NCI-H1048 (cell line): ENCODE measurements at regions not wholly inside any gene's neighbourhood (a gene's known extent, or its start where the extent isn't known, plus 50 kb on each side); places are given as distances from the start of the nearest gene placed in this dataset.

ENCODE experiments used
- DNase-seq: peaks from one replicate; lab custom pipeline; 2025; lab: John Stamatoyannopoulos, UW

DNA sequence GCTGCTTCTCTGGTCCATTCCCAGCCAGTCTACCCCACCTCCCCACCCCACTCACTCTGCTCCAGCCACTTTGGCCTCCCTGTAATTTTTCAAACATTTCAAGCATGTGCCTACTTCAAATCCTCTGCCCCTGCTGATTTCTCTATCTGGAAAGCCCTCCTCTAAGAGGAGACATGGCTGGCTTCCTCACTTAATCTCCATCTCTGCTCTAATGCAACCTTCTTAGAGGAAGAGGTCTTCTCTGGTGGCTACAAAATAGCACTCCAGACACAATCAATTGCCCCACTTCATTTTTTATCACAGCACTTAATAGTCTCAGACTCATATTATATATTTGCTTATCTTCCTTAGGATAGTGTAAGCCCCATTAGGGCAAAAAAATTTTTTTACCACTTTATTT lies 161.1 kb upstream of the SLC39A10 start:
- DNase-seq = no peak

DNA sequence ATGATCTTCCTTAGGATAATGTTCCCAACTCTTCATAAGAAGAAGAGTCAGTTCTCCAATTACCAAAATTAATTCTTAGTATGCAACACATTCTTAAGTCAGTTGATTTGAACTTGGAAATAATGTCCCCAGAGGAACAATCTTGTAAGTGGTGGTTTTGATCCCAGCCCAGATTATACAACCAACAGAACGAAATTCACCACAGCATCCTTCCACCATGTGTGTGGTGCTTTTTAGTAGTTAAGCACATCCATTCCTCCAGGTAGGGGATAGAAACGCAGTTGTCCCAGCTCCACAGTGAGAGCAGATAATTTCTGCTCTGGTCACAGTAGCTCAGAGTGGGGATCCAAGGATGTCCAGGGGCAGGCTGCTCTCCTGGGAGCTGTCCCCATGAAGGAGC lies 161.7 kb upstream of the SLC39A10 start:
- DNase-seq = no peak

DNA sequence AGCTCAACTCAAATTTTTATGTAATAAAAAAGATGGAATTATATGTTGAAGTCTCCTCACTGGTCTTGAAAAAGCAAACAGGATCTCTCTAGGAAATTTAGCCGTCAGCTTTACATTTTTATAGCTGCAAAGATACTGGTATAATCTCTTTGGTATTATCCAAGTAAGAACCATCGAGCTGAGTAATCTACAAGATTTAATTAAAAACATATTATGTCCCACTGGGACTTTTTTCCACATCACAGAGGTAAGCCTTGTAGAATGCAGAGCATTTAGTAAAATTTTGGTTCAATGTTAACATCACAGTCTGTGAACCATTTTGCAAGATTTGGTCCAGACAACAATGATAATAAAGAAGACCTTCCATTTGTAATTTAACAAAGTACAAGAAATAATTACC lies 162.6 kb upstream of the SLC39A10 start:
- no peak for DNase-seq

DNA sequence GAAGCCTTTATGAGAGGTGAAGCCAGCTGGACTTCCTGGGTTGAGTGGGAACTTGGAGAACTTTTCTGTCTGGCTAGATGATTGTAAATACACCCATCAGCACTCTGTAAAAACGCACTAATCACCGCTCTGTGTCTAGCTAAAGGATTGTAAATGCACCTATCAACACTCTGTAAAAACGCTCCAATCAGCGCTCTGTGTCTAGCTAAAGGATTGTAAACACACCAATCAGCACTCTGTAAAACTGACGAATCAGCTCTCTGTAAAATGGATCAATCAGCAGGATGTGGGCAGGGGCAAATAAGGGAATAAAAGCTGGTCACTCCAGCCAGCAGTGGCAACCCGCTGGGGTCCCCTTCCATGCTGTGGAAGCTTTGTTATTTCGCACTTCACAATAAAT lies 163.6 kb upstream of the SLC39A10 start:
- DNase-seq = no peak

DNA sequence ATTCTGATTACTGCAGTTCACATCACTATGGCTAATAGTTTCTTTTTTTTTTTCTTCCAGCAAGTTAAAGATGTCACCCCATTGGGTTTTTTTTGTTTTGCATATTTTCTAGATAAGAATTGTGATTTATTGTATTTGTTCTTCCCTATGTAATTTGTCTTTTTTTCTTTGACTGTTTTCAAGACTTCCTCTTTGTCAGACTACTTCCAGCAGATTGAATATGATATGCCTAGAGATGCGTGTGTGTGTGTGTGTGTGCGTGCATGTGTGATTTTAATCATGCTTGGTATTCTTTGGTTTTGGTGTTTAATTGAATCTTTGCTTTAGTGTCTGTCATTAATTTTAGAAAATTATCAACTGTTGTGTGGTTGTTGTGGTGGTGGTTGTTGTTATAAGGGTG lies 166.7 kb upstream of the SLC39A10 start:
- no peak for DNase-seq

DNA sequence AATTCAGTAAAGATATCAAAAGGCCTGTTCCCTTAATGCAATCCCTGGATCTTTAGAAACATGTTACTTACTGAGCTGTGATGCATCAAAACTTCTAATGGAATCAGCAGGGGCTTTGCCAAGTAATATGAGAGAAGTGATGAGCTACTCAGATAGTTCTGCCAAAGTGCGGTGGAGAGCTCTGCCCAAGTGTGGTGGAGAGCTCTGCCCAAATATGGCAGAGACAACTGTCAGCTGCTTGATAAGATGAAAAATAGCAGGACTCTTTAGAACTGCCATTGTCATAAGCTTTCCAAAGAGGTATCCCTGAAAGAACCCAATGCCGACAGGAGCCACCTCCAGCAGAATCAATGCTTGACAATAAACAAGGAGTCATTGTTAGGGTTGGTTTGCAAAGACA lies 167.9 kb upstream of the SLC39A10 start:
- no peak for DNase-seq

DNA sequence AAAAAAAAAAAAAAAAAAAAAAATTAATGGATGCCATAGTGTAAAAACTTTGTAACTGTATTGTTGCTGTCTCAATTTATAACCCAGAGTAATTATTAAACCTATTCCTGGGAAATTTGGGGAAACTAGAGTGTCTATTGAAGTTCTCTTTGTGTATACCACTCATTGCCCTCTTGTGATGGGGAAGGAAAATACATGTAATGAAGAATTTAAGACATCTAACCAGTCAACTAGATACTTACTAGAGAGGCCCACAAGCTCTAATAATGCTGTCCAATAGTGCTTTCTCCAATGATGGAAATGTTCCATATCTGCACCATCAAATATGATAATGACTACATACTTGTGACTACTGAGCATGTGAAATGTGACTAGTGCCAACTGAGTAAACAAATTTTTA lies 168.5 kb upstream of the SLC39A10 start:
- DNase-seq = no peak

DNA sequence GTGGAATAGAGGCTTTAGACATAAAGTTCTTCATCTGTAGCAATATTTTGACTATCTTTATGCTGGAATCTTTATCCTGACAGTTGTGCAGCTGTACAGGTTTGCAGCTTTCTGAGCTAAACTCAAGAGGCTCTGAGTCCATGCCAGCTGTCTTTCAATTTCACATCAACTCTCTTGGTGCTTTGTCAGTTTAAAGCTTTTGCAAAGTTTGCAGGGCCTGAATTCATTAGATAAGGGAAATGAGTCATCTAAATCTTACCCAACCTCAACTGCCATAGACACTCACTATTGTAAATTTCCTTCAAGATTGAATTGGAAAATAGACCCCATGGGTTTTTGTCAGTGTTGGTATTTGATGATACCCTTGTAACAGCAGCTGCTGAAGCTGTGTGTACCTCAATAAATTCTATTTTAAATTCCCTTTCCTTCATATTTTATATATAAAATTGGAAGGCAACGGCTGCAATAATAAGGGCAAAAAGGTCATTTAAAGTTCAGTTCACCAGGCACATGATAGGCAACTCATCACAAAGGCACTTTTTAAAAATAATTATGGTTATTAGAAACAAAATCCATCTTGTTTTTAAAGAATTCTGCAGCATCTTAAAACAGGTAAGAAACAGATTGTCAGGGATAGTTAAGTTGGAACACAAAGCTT lies 169.9 kb upstream of the SLC39A10 start:
- DNase-seq = no peak

DNA sequence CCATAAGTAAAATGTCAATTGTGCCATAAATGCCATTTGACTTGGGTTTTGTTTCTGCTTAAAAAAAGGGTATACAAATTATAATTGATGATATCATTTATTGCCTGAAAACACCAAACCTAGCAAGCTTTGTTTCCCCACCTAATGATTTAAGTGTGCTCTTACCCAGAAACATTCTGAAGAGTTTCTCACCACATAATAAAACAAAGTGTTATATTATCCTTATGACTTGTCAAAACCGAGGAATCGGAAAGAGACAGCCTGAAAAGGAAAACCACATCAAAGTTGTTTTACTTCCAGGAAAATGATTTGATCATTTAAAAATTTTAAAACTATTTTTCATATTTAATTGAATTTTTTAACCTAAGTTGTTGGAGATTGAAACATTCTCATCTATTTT lies 170.5 kb upstream of the SLC39A10 start:
- no peak for DNase-seq

DNA sequence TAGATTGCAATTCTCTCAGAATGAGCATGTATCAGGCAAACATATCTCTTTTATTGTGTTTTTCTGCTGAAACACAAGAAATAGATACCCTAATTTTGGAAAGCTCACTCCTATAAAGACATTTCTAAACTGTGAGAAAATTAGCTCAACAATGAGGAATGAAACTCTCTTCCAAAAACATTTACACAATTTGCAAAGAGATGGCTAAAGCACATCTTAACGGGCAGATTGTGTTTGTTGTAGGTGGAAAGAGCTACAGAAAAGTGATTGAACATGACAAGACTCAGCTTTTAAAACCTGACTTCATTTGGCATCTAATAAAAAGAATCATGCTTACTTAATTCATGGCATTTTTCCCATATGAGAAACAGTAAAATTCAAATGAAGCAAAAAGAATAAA lies 175.0 kb upstream of the SLC39A10 start:
- no peak for DNase-seq

DNA sequence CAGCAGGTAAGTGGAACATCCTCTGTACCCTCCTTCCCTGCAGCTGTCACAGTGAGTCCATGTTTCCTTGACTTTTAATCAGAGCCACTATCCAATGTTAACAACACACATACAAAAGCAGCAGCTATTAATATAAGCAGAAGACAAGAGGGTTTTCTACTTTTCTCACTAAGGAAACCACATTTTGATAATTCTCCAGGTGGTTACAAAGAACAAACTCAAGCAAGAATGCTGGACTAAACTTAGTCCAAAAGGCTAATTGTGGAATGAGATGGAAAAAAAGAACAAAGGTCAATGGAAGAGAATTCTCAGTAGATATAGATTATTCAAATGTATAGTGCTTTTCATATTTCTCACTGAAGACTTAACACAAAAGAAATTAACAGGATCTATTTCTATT lies 176.9 kb upstream of the SLC39A10 start:
- no peak for DNase-seq

DNA sequence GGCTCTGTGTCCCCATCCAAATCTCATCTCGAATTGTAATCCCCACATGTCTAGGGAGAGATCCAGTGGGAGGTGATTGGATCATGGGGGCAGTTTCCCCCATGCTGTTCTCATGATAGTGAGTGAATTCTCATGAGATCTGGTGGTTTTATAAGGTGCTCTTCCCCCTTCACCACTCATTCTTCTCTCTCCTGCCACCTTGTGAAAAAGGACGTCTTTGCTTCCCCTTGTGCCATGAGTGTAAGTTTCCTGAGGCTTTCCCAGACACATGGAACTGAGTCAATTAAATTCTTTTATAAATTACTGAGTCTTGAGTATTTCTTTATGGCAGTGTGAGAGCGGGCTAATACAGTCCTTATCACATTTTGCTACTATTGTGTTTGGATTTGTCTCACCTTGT lies 177.6 kb upstream of the SLC39A10 start:
- DNase-seq = no peak

DNA sequence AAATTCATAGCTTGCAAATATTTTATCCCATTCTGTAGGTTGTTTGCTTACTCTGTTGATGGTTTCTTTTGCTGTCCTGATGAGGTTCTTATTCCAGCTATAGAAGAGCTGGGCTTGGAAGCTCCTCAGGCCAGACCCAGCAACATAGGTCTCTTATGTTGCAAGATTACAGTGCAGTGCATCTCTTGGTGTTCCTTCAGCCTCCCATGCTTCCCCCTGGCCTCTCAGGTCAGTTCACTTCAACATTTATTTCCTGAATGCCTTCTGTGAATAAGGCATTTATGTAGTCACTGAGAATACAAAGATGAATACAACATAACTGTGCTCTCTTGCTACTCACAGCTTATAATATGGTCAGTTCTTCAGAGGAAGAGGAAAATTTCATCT lies 179.0 kb upstream of the SLC39A10 start:
- DNase-seq = no peak

DNA sequence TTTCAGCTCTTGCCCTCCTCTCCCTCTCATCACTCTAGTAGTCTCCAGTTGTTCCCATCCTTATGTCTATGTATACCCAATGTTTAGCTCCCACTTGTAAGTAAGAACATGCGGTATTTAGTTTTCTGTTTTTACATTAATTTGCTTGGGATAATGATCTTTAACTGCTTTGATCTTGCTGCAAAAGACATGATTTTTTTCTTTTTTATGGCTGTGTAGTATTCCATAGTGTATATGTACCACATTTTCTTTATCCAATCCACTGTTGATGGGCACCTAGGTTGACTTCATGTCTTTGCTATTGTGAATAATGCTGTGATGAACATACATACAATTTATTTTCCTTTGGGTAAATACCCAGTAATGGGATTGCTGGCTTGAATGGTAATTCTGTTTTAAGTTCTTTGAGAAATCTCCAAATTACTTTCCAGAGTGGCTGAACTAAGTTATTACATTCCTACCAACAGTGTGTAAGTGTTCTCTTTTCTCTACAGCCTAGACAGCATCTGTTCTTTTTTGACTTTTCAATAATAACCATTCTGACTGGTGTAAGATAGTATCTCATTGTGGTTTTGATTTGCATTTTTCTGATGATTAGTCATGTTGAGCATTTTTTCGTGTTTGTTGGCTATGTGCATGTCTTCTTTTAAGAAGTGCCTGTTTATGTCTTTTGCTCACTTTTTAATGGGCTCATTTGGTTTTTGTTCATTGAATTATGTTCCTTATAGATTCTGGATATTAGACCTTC lies 179.6 kb upstream of the SLC39A10 start:
- DNase-seq = no peak

DNA sequence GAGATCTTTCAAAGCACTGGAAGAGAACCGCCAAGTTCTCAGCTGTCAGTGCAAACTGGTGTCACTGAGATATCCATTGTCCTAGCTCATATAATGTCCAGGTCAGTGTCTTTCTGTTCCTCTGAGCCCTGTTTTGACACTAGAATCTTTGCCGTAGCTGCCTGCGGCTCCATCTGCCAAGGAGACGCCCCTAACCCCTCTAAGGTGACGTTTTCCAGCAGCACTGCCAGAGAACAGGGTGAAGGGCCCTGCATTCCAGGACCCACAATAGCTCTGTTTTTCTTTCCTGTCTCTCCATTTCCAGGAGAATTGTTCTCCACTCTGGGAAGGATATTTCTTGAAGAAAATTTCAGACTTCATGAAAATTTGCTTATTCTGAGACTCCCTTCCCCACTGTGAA lies 181.7 kb upstream of the SLC39A10 start:
- DNase-seq = no peak

DNA sequence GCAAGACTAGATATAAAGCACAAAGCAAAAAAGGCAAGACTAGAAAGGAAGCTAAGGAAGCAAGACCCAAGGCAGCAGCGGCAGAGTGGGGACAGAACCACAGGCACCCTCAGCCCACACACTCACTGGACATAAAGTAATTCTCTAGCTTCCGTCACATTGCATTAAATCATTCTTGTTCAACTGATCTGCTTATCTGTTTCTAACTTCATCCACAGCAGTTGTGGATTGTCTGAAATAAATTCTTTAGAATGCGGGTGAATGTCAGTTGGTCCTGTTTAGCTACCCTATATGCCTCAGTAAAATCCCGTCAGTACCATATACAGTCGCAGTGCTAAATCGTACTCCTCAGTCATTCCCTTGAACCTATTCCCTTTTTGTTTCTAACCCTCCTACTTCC lies 183.2 kb upstream of the SLC39A10 start:
- no peak for DNase-seq

DNA sequence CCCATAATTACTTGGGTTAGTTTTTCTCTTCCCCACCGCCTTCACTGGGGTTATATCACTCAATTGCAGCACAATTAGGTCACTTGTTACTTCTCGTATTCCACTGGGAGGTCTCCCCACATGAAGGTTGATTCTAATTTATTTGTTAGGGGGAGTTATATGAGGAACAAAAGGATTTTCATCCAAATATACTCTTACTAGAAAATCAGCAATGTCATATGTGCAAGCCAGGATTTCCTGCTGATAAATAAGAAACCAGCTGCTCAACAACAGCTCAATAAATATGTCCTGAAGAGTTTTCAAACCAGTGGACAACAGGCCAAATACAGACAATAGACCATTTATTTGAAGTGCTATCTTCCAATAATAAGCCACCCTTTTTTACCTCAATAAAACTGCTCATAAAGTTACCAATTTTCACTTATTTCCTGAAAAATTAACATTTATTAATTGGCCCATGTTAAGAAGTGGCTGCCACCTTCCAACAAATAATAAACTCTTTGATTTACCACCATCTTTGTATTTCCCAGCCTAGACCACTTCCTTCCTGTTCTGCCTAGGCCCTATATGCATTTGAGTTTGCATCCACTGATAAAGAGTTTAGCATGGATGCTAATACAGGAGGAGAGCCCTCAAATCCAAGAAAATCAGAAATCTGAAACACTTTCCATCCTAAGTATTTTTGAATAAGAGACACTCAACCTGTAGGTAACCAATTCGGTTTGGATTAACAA lies 184.4 kb upstream of the SLC39A10 start:
- no peak for DNase-seq

DNA sequence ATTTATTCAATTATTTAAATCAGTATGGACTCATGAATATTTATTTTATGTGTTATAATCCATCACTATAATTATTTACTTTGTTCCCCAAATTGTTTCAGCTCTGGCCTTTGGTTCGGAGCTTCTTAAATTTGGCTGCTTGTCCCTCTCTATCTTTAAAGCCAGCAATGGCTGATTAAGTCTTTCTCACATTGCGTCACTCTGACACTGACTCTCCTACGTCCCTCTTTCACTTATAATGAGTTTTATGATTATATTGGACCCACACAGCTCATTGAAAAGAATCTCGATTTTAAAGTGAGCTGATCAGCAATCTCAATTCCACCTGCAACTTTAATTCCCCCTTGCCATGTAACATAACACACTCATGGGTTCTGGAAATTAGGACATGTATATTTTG lies 185.2 kb upstream of the SLC39A10 start:
- DNase-seq = no peak

DNA sequence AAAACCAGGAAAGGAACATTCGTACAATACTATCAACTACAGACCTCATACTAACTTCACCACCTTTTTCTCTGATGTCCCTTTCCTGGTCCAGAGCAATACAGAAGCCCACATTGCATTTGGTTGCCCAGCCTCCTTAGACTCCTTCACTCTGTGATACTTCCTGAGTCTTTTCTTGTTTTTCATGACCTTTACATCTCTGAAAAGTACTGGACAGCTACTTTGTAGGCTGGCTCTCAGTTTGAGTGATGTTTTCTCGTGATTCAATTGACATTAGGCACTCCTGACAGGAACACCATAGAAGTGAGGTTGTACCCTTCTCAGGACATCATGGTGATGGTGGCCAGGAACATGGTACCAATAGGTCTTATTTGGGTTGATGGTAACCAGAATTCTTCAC lies 185.9 kb upstream of the SLC39A10 start:
- no peak for DNase-seq

DNA sequence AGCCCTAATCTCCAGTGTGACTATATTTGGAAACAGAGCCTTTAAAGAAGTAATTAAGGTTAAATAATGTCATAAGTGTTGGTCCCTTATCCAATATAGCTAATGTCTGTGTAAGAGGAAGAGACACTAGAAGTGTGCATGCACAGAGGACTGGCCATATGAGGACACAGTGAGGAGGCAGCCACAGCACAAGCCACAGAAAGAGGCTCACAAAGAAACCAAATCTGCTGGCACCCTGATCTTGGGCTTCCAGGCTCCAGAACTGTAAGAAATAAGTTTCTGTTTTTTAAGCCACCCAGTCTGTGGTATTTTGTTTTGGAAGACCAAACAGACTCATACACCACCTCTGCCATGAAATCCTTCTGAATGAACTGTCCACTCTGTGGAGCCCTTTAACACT lies 186.4 kb upstream of the SLC39A10 start:
- no peak for DNase-seq

DNA sequence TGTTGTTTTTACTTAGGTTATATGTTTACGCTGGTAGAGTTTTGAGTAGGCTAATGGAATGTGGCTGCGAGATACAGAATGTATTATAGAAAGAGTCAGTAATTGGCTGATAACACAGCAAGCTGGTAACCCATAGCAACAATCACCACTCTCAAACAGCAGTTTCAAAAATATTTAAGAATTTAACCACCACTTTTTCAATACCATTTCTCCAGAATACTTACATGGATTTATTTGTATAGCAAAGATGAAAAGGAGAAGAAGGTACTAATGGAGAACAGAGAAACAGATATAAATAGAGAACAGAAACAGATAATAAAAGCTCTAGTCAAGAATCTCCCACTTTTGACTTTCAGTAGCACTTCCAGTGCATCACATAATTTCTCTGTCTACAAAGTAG lies 188.3 kb upstream of the SLC39A10 start:
- no peak for DNase-seq

DNA sequence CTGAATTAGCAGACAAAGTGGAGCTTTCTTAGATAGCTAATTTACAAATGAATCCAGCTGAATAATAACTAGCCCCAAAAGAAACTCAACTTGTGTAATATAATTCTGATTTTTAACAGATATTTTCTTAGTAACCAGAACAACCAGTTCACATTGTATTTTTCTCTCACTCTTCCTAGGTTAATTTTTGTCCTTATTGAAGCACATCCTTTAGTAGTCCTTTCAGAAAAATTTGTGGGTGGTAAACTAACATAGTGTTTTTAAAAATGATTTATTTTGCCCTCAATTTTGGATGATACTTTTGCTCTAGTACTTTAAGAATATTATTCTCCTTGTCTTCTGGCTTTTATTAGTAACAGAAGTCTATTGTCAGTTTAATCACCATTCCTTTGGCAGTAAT lies 190.6 kb upstream of the SLC39A10 start:
- no peak for DNase-seq

DNA sequence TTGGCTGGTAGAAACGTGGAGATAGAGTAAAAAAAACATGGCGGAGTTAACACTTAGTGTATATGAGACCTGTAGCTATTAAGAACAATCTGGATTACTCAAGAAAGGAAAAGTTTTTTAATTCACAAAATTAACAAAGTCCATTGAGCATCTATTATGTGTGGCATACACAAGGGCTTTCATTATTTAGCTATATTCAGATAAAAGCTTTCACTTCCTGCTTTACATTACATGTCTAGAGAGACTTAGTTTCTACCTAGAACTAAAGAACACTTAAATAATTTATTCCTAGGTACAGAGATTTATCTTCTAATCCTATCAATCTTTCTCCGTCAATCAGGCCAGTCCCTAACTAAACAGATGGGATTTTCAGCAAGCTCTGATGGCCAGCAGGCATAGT lies 196.0 kb upstream of the SLC39A10 start:
- no peak for DNase-seq
